G401 (cell line): ENCODE measurements at regions not wholly inside any gene's neighbourhood (a gene's known extent, or its start where the extent isn't known, plus 50 kb on each side); places are given as distances from the start of the nearest gene placed in this dataset.
A peak's percentile ranks its signal among the peaks of the same experiment; 100 is the strongest.

Experiments used
- DNase-seq: peaks from one replicate; pipeline ENCODE4 v3.0.0-alpha.2; 2015; ENCODE audit warnings: low spot score
- in situ Hi-C: cut with HindIII; loops from 2 replicates; pipeline ENCODE4 v1.10.0; 2016; ENCODE audit warnings: low sequenced_read_pairs, mixed read lengths

DNA sequence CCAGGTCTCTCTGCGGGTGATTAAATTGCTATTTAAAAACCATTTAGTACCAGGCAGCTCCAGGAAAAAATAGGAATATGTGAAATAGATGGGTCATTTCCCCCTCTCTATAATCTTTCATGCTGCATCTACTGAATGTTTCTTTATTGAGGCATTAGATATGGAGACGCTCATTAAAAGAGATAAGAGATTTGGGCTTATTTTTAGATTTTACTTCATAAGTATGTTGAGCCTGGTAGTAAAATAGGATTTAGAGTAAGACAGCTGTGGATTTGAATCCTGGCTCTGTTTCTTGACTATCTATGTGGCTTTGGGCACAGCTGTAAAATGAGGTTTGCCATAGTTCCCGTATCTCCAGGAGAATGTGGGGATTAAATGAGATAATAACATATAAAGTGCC, 451.0 kb upstream of the GRIA1 start:
- DNase-seq: no peak
- in situ Hi-C loops: no loop called here

DNA sequence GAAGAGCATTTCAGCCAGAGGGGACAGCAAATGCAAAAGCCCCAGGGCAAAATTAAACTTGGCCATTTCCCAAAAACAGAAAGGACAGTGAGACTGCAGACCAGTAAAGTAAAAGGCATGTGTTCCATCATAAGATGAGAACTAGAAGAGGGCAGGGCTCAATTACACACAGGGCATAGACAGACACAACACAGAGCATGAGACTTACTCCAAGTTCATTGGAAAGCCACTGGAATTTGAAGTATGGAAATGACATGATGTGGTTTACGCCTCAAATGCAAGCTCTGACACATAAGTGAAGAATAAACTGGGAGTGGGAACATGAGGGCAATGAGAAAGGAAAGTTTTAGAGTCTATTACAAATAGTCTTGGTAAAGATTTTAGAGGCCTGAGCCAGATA, 446.6 kb upstream of the GRIA1 start:
- in situ Hi-C loops: no loop called here
- no peak for DNase-seq

DNA sequence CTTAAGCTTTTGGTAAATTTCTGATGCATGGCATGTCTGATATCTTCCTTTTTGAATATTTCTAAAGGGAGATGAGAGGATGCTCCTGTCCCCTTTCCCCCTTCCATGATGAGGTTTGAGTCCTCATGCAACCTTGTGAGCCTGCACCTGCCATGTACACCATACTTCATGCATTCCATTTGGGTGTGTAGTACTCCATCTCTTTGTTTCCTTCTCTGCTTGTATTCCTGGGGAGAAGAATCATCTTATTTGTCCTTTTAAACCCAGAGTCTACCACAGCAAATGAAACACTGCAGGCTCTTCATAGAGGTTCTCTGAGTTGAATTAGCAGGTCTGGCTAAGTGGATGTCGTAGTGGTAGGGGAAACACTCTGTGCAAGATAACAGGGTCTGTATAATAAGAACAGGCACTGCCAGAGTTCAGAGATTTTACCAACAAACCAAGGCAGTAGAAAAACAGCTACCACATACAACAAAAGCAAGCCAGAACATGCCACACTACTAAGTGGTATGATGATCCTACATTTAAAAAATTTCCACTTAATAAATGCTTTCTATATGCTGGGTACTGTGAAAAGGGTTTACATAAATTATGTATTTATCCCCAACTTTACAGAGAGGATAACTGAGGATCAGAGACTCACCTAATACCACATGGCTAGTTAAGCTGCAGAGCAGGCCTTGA, 439.8 kb upstream of the GRIA1 start:
- DNase-seq: no peak
- in situ Hi-C loops: no loop called here

DNA sequence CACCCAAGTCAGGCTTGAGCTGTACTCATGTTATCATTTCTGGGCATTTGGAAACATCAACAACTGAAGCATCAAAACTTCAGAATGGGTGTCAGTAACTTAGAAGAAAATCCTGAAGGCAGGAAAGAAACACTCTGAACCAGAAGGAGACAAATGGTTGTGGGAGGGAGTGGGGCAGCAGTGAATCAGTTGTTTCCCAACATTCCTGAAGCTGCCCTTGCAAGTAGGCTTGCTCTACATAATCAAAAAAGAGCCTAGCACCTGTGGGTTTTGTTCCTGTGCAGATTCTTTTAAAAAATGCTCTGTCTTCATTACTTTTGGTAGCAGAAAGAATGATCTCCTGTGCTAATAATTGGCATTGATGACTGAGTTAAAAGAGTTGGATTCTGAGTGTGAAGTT, 424.2 kb upstream of the GRIA1 start:
- no peak for DNase-seq
- in situ Hi-C loops: no loop called here

DNA sequence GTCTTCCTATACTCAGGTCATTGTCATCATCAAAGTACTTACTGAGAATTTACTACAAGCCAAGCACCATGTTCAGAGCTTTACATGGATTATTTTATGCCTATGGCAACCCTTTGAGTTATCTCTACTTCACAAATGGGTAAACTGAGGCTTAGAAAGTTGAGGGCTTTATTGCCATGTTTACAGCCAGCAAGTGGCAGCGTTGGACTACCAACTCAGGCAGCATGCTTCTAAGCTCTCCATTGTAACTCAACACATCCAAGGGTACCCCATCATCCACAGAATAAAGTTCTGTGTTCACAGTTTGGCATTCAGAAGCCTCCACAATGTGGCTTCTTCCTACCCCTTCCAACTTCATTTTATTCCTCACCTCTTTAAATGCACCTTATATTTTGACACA, 422.6 kb upstream of the GRIA1 start:
- no peak for DNase-seq
- in situ Hi-C loops: no loop called here

DNA sequence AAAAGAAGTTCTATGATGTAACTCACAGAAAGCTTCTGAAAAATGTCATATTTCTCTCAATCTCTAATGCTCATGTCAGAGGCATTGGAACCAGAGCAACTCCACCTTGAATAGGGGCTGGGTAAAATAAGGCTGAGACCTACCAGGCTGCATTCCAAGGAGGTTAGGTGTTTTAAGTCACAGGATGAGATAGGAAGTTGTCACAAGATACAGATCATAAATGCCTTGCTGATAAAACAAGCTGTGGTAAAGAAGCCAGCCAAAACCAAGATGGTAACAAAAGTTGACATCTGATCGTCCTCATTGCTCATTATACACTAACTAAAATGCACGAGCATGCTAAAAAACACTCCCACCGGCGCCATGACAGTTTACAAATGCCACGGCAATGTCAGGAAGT, 411.1 kb upstream of the GRIA1 start:
- no peak for DNase-seq
- in situ Hi-C loops: no loop called here

DNA sequence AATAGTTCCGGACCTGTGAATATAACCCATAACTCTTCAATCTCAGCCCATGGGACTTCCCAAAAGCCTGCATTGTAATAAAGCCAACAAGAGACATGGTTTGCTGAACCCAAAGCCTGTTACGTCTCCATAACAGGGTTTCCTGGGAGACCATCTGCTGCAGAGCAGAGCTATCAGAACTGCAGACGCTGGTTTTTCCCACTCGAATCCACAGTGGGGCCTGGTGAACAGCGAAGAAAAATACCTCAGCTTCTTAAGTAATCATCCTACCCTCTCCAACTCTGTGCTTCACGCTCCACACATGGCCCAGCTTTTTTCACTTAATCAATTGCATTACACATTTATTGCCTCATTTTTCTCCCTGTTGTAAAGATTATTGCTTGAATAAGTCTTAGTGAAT, 409.5 kb upstream of the GRIA1 start:
- in situ Hi-C loops: no loop called here
- no peak for DNase-seq

DNA sequence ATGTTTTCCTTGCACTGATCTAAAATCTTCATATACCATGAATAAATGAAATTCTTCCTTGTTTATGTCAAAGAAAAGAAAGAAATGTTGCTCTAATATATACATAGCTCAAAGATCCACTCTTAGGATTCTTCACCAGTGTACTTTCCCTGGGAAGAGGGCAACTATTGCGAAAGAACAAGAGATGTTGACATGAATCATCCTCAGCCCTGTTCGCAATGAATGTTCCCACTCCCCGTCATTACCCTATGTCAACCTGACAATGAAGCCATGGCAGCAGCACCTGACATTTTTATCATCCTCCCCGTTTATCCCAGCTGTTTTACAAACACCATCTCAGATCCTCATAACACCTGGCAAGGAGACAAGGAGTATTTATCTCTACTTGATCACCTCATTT, 409.1 kb upstream of the GRIA1 start:
- no peak for DNase-seq
- in situ Hi-C loops: no loop called here

DNA sequence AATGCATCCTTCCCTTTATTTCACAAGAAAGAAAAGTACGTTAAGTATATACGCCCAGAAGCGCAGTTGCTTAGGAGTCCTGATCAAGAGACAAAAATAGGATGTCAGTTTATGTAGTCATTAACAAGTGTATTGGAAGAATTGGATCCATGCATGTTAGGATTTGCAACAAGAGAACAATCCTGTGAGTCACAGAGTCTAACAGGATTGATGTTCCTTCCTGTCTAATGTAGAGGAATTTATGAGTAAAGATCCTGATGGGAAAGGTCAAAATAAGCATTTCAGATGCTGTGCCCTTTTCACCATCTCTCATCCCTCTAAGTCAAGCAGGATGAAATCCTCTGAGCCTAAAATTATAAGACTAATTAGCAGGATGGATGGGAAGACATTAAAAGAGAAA, 406.0 kb upstream of the GRIA1 start:
- in situ Hi-C loops: no loop called here
- no peak for DNase-seq

DNA sequence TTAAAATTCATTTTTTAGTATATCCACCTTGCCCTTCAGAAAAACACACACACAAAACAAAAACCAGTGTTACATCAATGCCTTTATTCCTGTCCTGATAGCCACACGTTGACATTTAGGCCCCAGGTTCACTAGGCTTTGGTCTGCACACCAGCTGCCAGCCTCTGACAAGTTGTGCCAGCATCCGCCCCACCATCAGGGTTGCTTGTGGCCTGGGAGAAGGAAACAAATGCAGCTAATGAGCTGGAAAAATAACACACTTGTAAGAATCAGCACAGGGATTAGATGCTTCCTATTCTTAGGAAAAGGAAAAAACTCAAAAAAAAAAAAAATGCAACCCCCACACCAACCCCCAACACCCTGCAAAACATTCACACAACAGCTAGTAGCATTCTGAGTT, 404.0 kb upstream of the GRIA1 start:
- DNase-seq: peak; percentile 7
- in situ Hi-C loops: no loop called here

DNA sequence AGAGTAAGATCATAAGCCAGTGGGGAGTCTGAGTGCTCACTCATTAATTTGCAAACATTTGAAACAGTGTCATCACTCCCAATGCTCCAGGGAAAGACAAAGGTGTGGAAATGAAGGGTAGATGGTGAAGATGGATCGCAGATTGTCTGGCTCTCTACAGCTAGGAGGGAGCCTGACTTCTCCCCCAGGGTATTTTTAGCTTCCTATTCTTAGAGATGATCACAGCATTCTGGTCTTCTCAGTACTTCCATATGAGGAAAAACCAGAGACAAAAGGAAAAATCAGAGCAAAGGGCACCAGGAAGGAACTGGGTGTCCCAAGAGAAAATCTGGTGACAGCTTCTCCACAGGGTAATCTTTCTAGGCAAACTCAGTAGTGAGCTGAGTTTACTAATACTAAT, 401.9 kb upstream of the GRIA1 start:
- in situ Hi-C loops: no loop called here
- DNase-seq: no peak

DNA sequence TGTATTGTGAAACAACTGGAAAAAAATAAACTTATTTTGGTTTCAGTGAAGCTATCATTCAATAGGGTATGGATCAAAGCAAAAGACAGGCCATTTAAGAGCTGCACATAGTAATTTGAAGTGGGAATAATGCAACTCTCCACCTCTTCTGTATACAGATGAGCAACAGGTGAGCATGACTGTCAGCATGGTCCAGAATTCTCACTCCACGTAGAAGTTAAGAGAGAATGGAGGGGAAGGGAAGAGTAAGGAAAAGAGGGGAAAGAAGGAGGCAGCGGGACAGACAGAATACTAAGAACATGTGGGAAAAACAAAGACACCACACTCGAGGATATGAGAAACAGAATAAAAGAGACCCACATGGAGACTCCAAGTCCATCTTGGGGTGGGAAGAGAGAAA, 396.1 kb upstream of the GRIA1 start:
- in situ Hi-C loops: no loop called here
- DNase-seq: no peak

DNA sequence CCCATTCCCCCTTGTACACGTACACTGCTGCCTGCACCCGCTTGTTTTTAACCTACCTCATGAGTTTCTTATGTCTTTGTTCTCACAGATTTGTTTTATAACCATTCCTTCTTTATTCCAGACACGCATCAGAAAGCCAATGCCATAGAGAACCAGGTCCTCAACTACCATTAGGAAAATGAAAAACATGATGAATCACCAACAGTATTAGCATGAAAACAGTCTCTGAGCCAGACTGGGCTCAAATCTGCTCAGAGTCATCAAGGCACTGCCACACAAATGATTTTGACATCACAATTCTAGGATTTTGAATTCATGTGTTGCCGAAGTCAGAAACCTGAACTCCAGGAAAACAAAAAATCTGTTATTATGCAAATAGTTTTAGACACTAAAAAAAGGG, 394.1 kb upstream of the GRIA1 start:
- in situ Hi-C loops: no loop called here
- no peak for DNase-seq

DNA sequence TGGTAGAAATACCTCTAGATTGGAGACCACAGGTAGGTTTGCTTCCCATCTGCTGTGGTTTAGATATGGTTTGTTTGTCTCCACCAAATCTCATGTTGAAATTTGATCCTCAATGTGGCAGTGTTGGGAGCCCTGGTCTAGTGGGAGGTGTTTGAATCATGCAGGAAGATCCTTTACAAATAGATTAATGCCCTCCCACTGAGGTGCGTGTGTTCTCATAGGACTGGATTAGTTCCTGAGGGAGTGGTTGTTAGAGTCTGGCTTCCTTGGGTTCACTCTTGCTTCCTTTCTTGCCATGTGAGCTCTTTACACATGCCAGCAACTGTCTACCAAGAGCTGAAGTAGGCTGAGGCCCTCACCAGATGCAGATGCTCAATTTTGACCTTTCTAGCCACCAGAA, 391.1 kb upstream of the GRIA1 start:
- no peak for DNase-seq
- in situ Hi-C loops: no loop called here

DNA sequence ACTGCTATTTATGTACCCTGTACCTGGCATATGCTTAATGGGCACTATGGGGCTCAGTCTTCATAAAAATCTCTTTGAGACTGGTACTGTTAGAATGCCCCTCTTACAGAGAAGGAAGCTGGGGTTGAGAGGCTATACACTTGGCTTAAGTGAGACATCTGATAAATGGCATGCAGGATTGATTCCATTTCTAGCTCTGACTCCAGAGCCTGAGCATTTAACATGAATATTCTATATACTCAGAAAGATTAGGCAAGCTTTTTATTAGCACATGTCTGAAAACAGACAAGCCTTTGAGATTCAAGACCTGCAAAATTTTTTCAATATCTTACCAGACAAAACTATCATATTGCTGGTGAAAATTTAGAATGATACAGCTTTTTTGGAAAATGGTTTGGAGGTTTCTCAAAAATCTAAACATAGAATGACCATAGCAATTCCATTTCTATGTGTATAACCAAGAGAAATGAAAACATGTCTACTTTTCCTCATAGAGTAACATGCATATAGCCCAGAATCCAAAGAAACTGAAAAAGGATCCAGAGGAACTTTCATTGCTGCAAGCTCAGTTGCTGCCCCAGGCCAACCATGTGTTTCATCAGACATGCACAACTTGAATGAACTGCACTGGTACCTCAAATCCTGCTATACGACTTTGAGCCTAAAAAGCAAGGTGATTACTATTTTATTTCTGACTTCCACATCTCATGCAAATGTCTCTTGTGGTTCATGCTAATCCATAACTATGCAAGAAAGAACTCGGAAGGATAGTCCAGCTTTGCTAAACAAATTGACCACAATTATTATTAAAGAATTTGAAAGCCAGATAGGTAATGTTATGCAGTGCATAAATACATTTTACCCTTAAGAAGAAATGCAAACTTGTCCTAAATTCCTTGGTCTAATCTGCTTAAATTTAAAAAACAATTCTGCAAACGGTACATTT, 389.0 kb upstream of the GRIA1 start:
- in situ Hi-C loops: no loop called here
- no peak for DNase-seq

DNA sequence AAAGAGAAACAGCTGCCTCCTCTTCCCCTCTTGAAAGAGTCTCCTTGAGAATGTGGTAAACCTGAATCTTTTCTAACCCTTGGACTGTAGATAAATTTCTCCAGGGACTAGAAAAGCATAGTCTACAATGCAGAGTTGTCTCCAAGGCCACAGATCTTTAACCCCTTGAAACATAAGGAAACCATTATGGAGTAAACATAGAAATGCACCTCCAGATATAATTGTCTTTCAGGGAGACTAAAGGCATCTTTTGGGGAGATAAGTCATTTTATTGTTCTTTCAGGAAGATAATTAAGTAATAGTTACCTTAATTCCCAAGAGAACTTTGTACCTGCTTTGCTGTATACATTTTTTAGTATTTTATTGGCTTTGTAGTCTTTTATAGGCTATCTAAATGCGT, 373.6 kb upstream of the GRIA1 start:
- in situ Hi-C loops: no loop called here
- no peak for DNase-seq

DNA sequence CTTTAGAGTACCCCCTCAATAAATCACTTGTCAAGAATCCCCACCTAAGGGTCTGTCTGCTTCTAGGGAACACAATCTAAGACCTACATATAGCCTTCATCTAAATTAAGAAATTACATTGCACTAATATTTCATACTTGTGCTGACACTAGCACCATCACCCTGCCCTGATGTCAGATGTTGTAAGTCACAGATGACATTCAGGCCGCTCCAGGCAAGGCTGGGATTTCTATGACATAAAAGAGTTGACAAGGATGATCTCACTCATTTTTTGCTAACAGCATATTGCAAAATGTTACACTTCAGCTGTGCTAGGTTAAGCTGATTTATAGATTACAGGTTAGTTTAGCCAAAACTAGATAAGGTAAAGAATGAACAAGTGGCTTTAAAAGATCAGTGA, 372.5 kb upstream of the GRIA1 start:
- in situ Hi-C loops: no loop called here
- no peak for DNase-seq

DNA sequence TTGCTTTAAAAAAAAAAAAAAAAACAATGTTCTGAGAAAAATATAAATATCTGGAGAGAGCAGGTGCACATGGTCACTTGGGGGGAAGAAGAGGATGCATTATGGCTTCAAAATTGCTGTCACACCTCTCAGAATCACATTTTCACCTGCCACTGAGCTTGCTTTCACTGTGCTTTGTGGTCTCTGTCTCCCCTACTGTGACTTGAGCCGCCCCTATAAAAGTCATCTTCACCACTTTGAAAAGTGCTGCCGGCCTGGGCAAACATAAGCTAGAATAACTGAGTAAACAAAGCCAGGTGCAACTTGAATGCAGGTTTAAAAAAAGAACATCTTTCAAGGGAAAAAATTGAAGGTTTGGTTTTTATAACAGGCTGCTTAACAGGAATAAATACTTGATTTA, 368.1 kb upstream of the GRIA1 start:
- no peak for DNase-seq
- in situ Hi-C loops: no loop called here

DNA sequence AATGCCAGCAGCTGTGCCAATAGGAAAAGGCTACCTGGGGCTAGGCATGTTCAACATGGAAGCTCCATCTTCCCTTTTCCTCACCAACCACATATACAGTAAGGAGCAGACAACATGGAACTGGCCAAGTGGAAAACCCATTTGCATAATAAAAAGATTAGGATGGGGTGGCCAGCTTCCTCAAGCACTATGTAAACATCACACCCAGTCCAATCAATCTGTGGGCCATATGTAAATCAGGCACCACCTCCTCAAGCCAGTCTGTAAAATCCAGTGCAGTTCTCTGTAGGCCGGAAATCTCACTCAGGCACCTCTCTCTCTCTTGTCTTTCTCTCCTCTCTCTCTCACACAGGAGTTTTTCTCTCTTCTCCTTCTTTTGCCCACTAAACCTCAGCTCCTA, 360.2 kb upstream of the GRIA1 start:
- in situ Hi-C loops: no loop called here
- DNase-seq: no peak

DNA sequence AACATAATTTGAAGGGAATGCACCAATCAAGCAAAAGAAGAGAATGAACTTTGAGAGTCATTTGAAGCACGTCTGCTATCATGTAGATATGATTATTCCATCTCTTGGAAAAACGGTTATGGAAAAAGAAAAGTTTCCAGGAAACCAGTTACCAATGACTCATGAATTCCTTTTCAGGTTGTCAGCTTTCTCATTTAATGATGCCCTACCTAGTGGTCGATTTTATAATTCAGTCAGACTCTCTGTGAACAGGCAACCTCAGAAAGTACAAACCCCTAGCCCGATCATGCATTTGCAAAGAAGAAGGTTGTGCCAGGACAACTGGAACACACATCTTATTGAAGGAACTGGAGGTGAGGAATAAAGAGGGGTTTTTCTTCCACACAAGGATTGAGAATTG, 355.1 kb upstream of the GRIA1 start:
- DNase-seq: no peak
- in situ Hi-C loops: no loop called here
